GM12878 (cell line): ENCODE measurements at regions not wholly inside any gene's neighbourhood (a gene's known extent, or its start where the extent isn't known, plus 50 kb on each side); places are given as distances from the start of the nearest gene placed in this dataset.

Experiments
- ATAC-seq: fragments of 200-7000 bp; cut with Tn5 transposase; 3 replicates; pipeline ENCODE4 v1.9.1; 2020; ENCODE audit warnings: mild to moderate bottlenecking, moderate library complexity
- BruUV-seq: library from RNA; stranded (reverse); fragments of 400-500 nt; replicated peaks from 2 replicates; lab custom pipeline; 2021; lab: Mats Ljungman, UMichigan
- CTCF ChIA-PET: fragments of 300-600 bp; sonication (Branson Sonifier 250); formaldehyde crosslinking; extraction: SDS; loops from one replicate; lab custom pipeline; 2021; ENCODE audit warnings: inconsistent platforms; lab: Yijun Ruan, JAX
- POLR2A ChIA-PET: fragments of 350-600 bp; formaldehyde crosslinking; extraction: SDS; loops from one replicate; lab custom pipeline; 2021; ENCODE audit warnings: inconsistent platforms; lab: Charles Lee
- RAD21 ChIA-PET: fragments of 300-600 bp; sonication (Branson Sonifier 250); formaldehyde crosslinking; loops from one replicate; lab custom pipeline; 2023; ENCODE audit warnings: antibody characterized with exemption; ENCODE audit not compliant: unreplicated experiment; lab: Charles Lee
- SMC1A ChIA-PET: fragments of 300-600 bp; sonication (Branson Sonifier 250); formaldehyde crosslinking; loops from one replicate; lab custom pipeline; 2023; ENCODE audit not compliant: unreplicated experiment, uncharacterized antibody; lab: Charles Lee
- DNase-seq: peaks from one replicate; pipeline ENCODE4 v3.0.0-alpha.2; 2011; ENCODE audit warnings: low read depth, low spot score
- FAIRE-seq: peaks from 3 replicates; lab custom pipeline; 2011; peaks lifted over from hg19 to GRCh38; lab: Jason Lieb, UNC
- H2AFZ ChIP-seq: 2 replicates; pipeline ENCODE4 v1.6.0; 2011; ENCODE audit warnings: low read depth, low read length, control low read depth; ENCODE audit not compliant: control insufficient read depth
- H3K27ac ChIP-seq: 2 replicates; pipeline ENCODE4 v1.5.1; 2011; ENCODE audit warnings: control low read depth; ENCODE audit not compliant: control insufficient read depth, insufficient read depth
- H3K27me3 ChIP-seq, 2 experiments: replicated peaks in 1 of 2; 2 replicates each; pipeline versions ENCODE4 v1.6.0 to v1.6.1; 2011; ENCODE audit warnings: low read length in 1 of 2; ENCODE audit not compliant: control insufficient read depth in 2 of 2, insufficient read depth in 2 of 2
- H3K36me3 ChIP-seq, 2 experiments: 2 replicates each; pipeline ENCODE4 v1.5.1; 2011; ENCODE audit warnings: low read length in 1 of 2; ENCODE audit not compliant: control insufficient read depth in 2 of 2, insufficient read depth in 2 of 2
- H3K4me1 ChIP-seq: 2 replicates; pipeline ENCODE4 v1.6.1; 2011; ENCODE audit warnings: mild to moderate bottlenecking, low read length, moderate library complexity, mixed read lengths; ENCODE audit not compliant: control insufficient read depth, insufficient read depth
- H3K4me2 ChIP-seq: 2 replicates; pipeline ENCODE4 v1.6.0; 2011; ENCODE audit warnings: control low read depth; ENCODE audit not compliant: control insufficient read depth, insufficient read depth
- H3K4me3 ChIP-seq: fragments of 200-600 bp; sonication (generic); 2 replicates; pipeline ENCODE4 v1.5.1; 2016
- H3K79me2 ChIP-seq: 2 replicates; pipeline ENCODE4 v1.6.0; 2011; ENCODE audit warnings: low read length; ENCODE audit not compliant: control insufficient read depth, insufficient read depth
- H3K9ac ChIP-seq: 2 replicates; pipeline ENCODE4 v1.8.0; 2011; ENCODE audit warnings: low read length, control low read depth, mixed read lengths; ENCODE audit not compliant: control insufficient read depth, insufficient read depth
- H3K9me3 ChIP-seq: replicated peaks from 3 replicates; pipeline ENCODE4 v1.5.1; 2011; ENCODE audit warnings: mild to moderate bottlenecking, low read length; ENCODE audit not compliant: control insufficient read depth, insufficient read depth
- H4K20me1 ChIP-seq: 2 replicates; pipeline ENCODE4 v1.6.0; 2011; ENCODE audit not compliant: control insufficient read depth, insufficient read depth
- CHD1 ChIP-seq: IDR thresholded peaks from 2 replicates; pipeline ENCODE4 v1.6.1; 2012; ENCODE audit warnings: low read depth, low read length, improper control_type of control experiment
- CREM ChIP-seq: IDR thresholded peaks from 2 replicates; pipeline ENCODE4 v1.6.1; 2014; ENCODE audit warnings: antibody characterized with exemption, low read depth
- JUNB ChIP-seq: IDR thresholded peaks from 2 replicates; pipeline ENCODE4 v1.6.1; 2016; ENCODE audit warnings: antibody characterized with exemption, mild to moderate bottlenecking
- LARP7 ChIP-seq: fragments of 450-650 bp; IDR thresholded peaks from 2 replicates; pipeline ENCODE4 v1.6.1; 2017; ENCODE audit warnings: mild to moderate bottlenecking
- PAX8 ChIP-seq: fragments of 450-650 bp; IDR thresholded peaks from 2 replicates; pipeline ENCODE4 v1.6.1; 2017; ENCODE audit warnings: mild to moderate bottlenecking, moderate library complexity
- POU2F2 ChIP-seq: IDR thresholded peaks from 3 replicates; pipeline ENCODE4 v1.6.1; 2011; ENCODE audit warnings: low read depth, mild to moderate bottlenecking, low read length, borderline replicate concordance
- RFX5 ChIP-seq: IDR thresholded peaks from 2 replicates; pipeline ENCODE4 v1.6.1; 2011; ENCODE audit warnings: low read depth, low read length, improper control_type of control experiment
- SKIL ChIP-seq: fragments of 450-650 bp; IDR thresholded peaks from 2 replicates; pipeline ENCODE4 v1.6.1; 2017; ENCODE audit warnings: mild to moderate bottlenecking, low read depth, inconsistent platforms; ENCODE audit not compliant: poor library complexity, severe bottlenecking
- SPI1 ChIP-seq: IDR thresholded peaks from 2 replicates; pipeline ENCODE4 v1.6.1; 2011; ENCODE audit warnings: low read depth, mild to moderate bottlenecking, low read length, moderate library complexity, borderline replicate concordance; ENCODE audit not compliant: insufficient read depth
- TARDBP ChIP-seq: IDR thresholded peaks from 2 replicates; pipeline ENCODE4 v1.6.1; 2016; ENCODE audit warnings: borderline replicate concordance
- ZBTB33 ChIP-seq: fragments of 450-650 bp; IDR thresholded peaks from 2 replicates; pipeline ENCODE4 v1.6.1; 2017; ENCODE audit warnings: mild to moderate bottlenecking
- ZSCAN29 ChIP-seq: fragments of 450-650 bp; IDR thresholded peaks from 2 replicates; pipeline ENCODE4 v1.6.1; 2017; ENCODE audit warnings: mild to moderate bottlenecking, moderate library complexity
- WGBS: methylation state at CpG from one replicate; pipeline ENCODE4 v1.1.6; 2016; ENCODE audit warnings: low lambda C conversion rate; ENCODE audit not compliant: insufficient replicate concordance, insufficient coverage; ENCODE audit errors: missing lambda C conversion rate; 5-methylcytosine and 5-hydroxymethylcytosine counted together
- in situ Hi-C: fragments of 300-500 bp; cut with MboI; formaldehyde crosslinking; loops from 9 replicates; pipeline ENCODE4 v1.14.3; 2018; ENCODE audit warnings: mixed read lengths
- intact Hi-C: fragments of 100-400 bp; cut with micrococcal nuclease; formaldehyde crosslinking; loops from one replicate; pipeline ENCODE4 v1.14.2; 2022; ENCODE audit not compliant: unreplicated experiment

DNA sequence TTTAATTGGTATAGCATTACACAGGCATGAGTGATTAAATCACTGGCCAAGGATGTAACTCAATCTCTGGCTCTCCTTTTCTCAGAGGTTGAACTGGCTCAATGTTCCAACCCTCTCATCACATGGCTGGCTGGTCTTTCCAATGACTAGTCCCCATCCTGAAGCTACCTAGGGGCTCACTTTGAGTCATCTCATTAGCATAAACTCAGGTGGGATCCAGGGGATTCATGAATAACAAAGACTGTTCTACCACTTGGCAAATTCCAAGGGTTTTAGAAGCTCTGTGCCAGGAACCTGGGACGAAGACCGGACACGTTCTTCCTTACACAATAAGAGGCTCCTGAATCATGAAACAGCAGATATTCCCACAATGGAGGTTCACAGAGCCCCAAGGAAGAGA lies 145.0 kb upstream of the SPATS2L start (continued):
- no peak for TF ChIP-seq ZBTB33
- TF ChIP-seq CREM: no peak
- TF ChIP-seq TARDBP: no peak
- TF ChIP-seq SKIL: no peak
- TF ChIP-seq POU2F2: no peak
- TF ChIP-seq LARP7: no peak
- TF ChIP-seq JUNB: no peak
- no peak for TF ChIP-seq RFX5
- no peak for TF ChIP-seq ZSCAN29

DNA sequence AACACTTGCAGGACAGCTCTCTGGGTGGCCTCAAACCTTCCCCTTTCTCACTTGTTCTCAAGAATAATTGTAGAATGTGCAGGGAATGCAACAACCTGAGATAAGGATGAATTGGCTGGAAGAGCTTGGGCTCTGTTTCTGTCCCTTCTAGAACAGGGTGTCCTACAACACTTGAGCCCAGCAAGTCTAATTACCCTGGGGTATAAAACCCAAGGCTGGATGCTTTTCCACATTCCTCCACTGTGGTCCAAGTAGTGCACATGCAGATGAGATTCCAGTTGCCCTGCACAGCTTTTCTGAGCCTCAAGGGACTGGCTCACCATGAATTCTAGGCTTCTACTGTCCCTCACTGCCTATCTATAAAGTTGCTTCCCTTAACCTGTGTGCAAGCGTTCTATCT lies 140.8 kb upstream of the SPATS2L start:
- intact Hi-C loops: no loop called here
- H3K4me3 ChIP-seq: no peak overlapping the region
- no peak for ATAC-seq
- H3K4me1 ChIP-seq: no peaks in the 10 kb centered on the region
- ChIA-PET CTCF (interaction anchor here (0.7 kb wide), 1 partner anchor 306 kb away, joined by 3 read pairs; no protein-coding TSS in a partner anchor), RAD21 (no interaction called here), POLR2A (no interaction called here), SMC1A (no interaction called here)
- H3K9me3 ChIP-seq: peaks cover 3% of the 10 kb centered on the region; the same call in 1 of the 3 replicates
- in situ Hi-C loops: no loop called here
- no TSS peak for BruUV-seq
- WGBS: 36% methylated on average over 1 of the region's 1 CpG
- no peak for DNase-seq
- H3K79me2 ChIP-seq: no peaks in the 10 kb centered on the region
- H3K4me2 ChIP-seq: no peak overlapping the region
- H2AFZ ChIP-seq: no peak overlapping the region
- H3K36me3 ChIP-seq: no peaks in the 10 kb centered on the region
- no peak overlapping the region for H3K27ac ChIP-seq
- no peak overlapping the region for H3K9ac ChIP-seq
- no peak for FAIRE-seq
- TF ChIP-seq PAX8 (no peak), CHD1 (no peak), SPI1 (no peak), RFX5 (no peak)
- H4K20me1 ChIP-seq: no peaks in the 10 kb centered on the region
- no peaks in the 10 kb centered on the region for H3K27me3 ChIP-seq
